SK-N-SH treated with all-trans-retinoic acid at 6 μM for 48 hours (cell line): ENCODE measurements at regions not wholly inside any gene's neighbourhood (a gene's known extent, or its start where the extent isn't known, plus 50 kb on each side); places are given as distances from the start of the nearest gene placed in this dataset.

Experiments
- ISL1 ChIP-seq: fragments of 250-450 bp; sonication (Bioruptor Pico); IDR thresholded peaks from 2 replicates; pipeline ENCODE4 v2.1.2; 2022; ENCODE audit warnings: mild to moderate bottlenecking, moderate library complexity
- OSR1 ChIP-seq: fragments of 250-450 bp; sonication (Bioruptor Pico); IDR thresholded peaks from 2 replicates; pipeline ENCODE4 v1.8.0; 2022; ENCODE audit warnings: moderate library complexity, mild to moderate bottlenecking, inconsistent platforms
- PPARA ChIP-seq: fragments of 250-450 bp; sonication (Bioruptor Pico); IDR thresholded peaks from 2 replicates; pipeline ENCODE4 v1.5.0; 2020; ENCODE audit warnings: mild to moderate bottlenecking, borderline replicate concordance
- RARB ChIP-seq: fragments of 250-450 bp; sonication (Bioruptor Pico); IDR thresholded peaks from 2 replicates; pipeline ENCODE4 v1.8.0; 2021; ENCODE audit warnings: mild to moderate bottlenecking, moderate library complexity
- TCF4 ChIP-seq: fragments of 250-450 bp; sonication (Bioruptor Pico); IDR thresholded peaks from 2 replicates; pipeline ENCODE4 v1.8.0; 2021; ENCODE audit warnings: mild to moderate bottlenecking, moderate library complexity, borderline replicate concordance
- TOX ChIP-seq: fragments of 250-450 bp; sonication (Bioruptor Pico); IDR thresholded peaks from 2 replicates; pipeline ENCODE4 v1.8.0; 2021; ENCODE audit warnings: mild to moderate bottlenecking, moderate library complexity, borderline replicate concordance
- ZFP30 ChIP-seq: fragments of 450-650 bp; formaldehyde crosslinking; IDR thresholded peaks from 2 replicates; pipeline ENCODE4 v1.5.0; 2022; ENCODE audit warnings: mild to moderate bottlenecking, moderate library complexity
- ZNF70 ChIP-seq: fragments of 450-650 bp; formaldehyde crosslinking; IDR thresholded peaks from 2 replicates; pipeline ENCODE4 v1.5.0; 2020; ENCODE audit warnings: mild to moderate bottlenecking, moderate library complexity
- ZNF8 ChIP-seq: fragments of 450-650 bp; formaldehyde crosslinking; IDR thresholded peaks from 2 replicates; pipeline ENCODE4 v1.5.0; 2020; ENCODE audit warnings: mild to moderate bottlenecking, moderate library complexity
- TF ChIP-seq, protein P1 (sequence below): fragments of 250-450 bp; sonication (Bioruptor Pico); IDR thresholded peaks from 2 replicates; pipeline ENCODE4 v1.8.0; 2020; ENCODE audit warnings: mild to moderate bottlenecking, moderate library complexity, borderline replicate concordance
- TF ChIP-seq, protein P2 (sequence below): fragments of 250-450 bp; sonication (Bioruptor Pico); IDR thresholded peaks from 2 replicates; pipeline ENCODE4 v1.5.1; 2021; ENCODE audit warnings: mild to moderate bottlenecking, moderate library complexity

DNA sequence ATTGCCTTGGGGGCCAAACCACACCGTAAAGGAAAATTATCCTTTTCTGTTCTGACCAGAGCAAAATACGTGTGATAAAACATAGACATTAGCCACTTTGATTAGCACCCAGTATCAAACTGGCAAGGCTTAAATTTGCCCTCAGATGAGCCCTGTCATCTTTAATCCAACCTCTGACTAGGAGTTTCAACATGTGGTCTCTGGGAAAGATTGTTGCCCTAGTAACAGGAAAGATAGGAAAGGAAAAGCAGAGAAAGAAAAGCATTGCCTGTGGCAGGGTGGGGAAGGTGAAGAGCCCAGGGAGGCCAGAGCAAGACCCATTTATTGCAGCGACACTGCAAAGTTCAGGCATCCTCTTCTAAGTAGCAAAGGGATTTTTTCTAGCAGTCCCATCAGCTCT is 181.5 kb upstream of the SCN7A start:
- TF ChIP-seq, protein P1, sequence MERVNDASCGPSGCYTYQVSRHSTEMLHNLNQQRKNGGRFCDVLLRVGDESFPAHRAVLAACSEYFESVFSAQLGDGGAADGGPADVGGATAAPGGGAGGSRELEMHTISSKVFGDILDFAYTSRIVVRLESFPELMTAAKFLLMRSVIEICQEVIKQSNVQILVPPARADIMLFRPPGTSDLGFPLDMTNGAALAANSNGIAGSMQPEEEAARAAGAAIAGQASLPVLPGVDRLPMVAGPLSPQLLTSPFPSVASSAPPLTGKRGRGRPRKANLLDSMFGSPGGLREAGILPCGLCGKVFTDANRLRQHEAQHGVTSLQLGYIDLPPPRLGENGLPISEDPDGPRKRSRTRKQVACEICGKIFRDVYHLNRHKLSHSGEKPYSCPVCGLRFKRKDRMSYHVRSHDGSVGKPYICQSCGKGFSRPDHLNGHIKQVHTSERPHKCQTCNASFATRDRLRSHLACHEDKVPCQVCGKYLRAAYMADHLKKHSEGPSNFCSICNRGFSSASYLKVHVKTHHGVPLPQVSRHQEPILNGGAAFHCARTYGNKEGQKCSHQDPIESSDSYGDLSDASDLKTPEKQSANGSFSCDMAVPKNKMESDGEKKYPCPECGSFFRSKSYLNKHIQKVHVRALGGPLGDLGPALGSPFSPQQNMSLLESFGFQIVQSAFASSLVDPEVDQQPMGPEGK (CRISPR knock-in tag) = no peak
- TF ChIP-seq, protein P2, sequence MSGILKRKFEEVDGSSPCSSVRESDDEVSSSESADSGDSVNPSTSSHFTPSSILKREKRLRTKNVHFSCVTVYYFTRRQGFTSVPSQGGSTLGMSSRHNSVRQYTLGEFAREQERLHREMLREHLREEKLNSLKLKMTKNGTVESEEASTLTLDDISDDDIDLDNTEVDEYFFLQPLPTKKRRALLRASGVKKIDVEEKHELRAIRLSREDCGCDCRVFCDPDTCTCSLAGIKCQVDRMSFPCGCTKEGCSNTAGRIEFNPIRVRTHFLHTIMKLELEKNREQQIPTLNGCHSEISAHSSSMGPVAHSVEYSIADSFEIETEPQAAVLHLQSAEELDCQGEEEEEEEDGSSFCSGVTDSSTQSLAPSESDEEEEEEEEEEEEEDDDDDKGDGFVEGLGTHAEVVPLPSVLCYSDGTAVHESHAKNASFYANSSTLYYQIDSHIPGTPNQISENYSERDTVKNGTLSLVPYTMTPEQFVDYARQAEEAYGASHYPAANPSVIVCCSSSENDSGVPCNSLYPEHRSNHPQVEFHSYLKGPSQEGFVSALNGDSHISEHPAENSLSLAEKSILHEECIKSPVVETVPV (CRISPR knock-in tag) = no peak
- TF ChIP-seq ISL1 (CRISPR knock-in tag) = peak; percentile 32
- no peak for TF ChIP-seq OSR1 (CRISPR knock-in tag)
- TF ChIP-seq PPARA (CRISPR knock-in tag) = no peak
- peak; percentile 85 for TF ChIP-seq TCF4 (CRISPR knock-in tag)
- no peak for TF ChIP-seq ZFP30
- TF ChIP-seq ZNF70 (CRISPR knock-in tag) = no peak
- no peak for TF ChIP-seq RARB
- no peak for TF ChIP-seq ZNF8 (CRISPR knock-in tag)
- TF ChIP-seq TOX = no peak
